Keratinocyte (primary cell): ENCODE measurements at regions not wholly inside any gene's neighbourhood (a gene's known extent, or its start where the extent isn't known, plus 50 kb on each side); places are given as distances from the start of the nearest gene placed in this dataset.

Experiments
- DNase-seq: peaks from one replicate; pipeline ENCODE4 v3.0.0-alpha.2; 2011; ENCODE audit warnings: low read depth, missing footprints, low spot score
- FAIRE-seq: peaks from 2 replicates; lab custom pipeline; 2011; peaks lifted over from hg19 to GRCh38; lab: Jason Lieb, UNC
- H2AFZ ChIP-seq: 2 replicates; pipeline ENCODE4 v1.6.0; 2012; ENCODE audit warnings: low read length, control low read depth, inconsistent platforms; ENCODE audit not compliant: control insufficient read depth
- H3K27ac ChIP-seq: 2 replicates; pipeline ENCODE4 v1.5.1; 2011; ENCODE audit warnings: low read length; ENCODE audit not compliant: control insufficient read depth, insufficient read depth
- H3K27me3 ChIP-seq: 3 replicates; pipeline ENCODE4 v1.6.0; 2011; ENCODE audit warnings: low read length; ENCODE audit not compliant: control insufficient read depth, insufficient read depth; ENCODE audit errors: extremely low read depth
- H3K36me3 ChIP-seq, 2 experiments: 2 replicates in 1 of 2; 3 replicates in 1 of 2; pipeline ENCODE4 v1.5.1; 2011; ENCODE audit warnings: low read length in 2 of 2, mild to moderate bottlenecking in 1 of 2; ENCODE audit not compliant: control insufficient read depth in 2 of 2, insufficient read depth in 2 of 2; ENCODE audit errors: extremely low read depth in 1 of 2
- H3K4me1 ChIP-seq: 3 replicates; pipeline ENCODE4 v1.5.1; 2011; ENCODE audit warnings: low read length; ENCODE audit not compliant: control insufficient read depth, insufficient read depth; ENCODE audit errors: extremely low read depth
- H3K4me2 ChIP-seq: 3 replicates; pipeline ENCODE4 v1.6.0; 2011; ENCODE audit warnings: low read depth, low read length; ENCODE audit not compliant: control insufficient read depth, insufficient read depth; ENCODE audit errors: extremely low read depth
- H3K4me3 ChIP-seq, 3 experiments: fragments of 200-600 bp in 1 of 3; sonication (generic) in 1 of 3; 2 replicates in 2 of 3; 3 replicates in 1 of 3; pipeline ENCODE4 v1.5.1; 2011 to 2016; ENCODE audit warnings: low read length in 3 of 3, mild to moderate bottlenecking in 3 of 3, control low read depth in 2 of 3, inconsistent platforms in 1 of 3, low read depth in 1 of 3, mixed read lengths in 1 of 3, mixed run types in 1 of 3, moderate library complexity in 1 of 3; ENCODE audit not compliant: control insufficient read depth in 2 of 3, insufficient read depth in 2 of 3; ENCODE audit errors: extremely low read depth in 1 of 3
- H3K79me2 ChIP-seq: 2 replicates; pipeline ENCODE4 v1.6.0; 2012; ENCODE audit warnings: low read length; ENCODE audit not compliant: control insufficient read depth, insufficient read depth
- H3K9ac ChIP-seq: 3 replicates; pipeline ENCODE4 v1.6.0; 2011; ENCODE audit warnings: low read length; ENCODE audit not compliant: control insufficient read depth, insufficient read depth; ENCODE audit errors: extremely low read depth
- H3K9me1 ChIP-seq: 3 replicates; pipeline ENCODE4 v1.6.0; 2011; ENCODE audit warnings: low read length; ENCODE audit not compliant: control insufficient read depth, insufficient read depth; ENCODE audit errors: extremely low read depth
- H3K9me3 ChIP-seq: 2 replicates; pipeline ENCODE4 v1.5.1; 2012; ENCODE audit warnings: low read depth, low read length; ENCODE audit not compliant: control insufficient read depth
- H4K20me1 ChIP-seq: 3 replicates; pipeline ENCODE4 v1.6.0; 2011; ENCODE audit warnings: low read length; ENCODE audit not compliant: control insufficient read depth, insufficient read depth; ENCODE audit errors: extremely low read depth
- CTCF ChIP-seq, 3 experiments: IDR thresholded peaks in 1 of 3; conservative IDR thresholded peaks in 1 of 3; optimal IDR thresholded peaks in 1 of 3; 2 replicates in 2 of 3; 3 replicates in 1 of 3; pipeline versions ENCODE3 to v1.5.1; 2011; ENCODE audit warnings: low read length in 3 of 3, mild to moderate bottlenecking in 3 of 3, moderate library complexity in 2 of 3, control low read depth in 1 of 3, inconsistent platforms in 1 of 3; ENCODE audit not compliant: insufficient read depth in 2 of 3; ENCODE audit errors: extremely low read depth in 1 of 3
- EZH2 ChIP-seq: IDR thresholded peaks from one replicate; pipeline ENCODE4 v1.6.1; 2012; ENCODE audit warnings: inconsistent platforms, mild to moderate bottlenecking, low read length, moderate library complexity
- dilution Hi-C: fragments of 300-500 bp; cut with MboI; formaldehyde crosslinking; loops from one replicate; pipeline ENCODE4 v1.7.0; 2020; ENCODE audit warnings: low sequenced_read_pairs; ENCODE audit not compliant: extremely low pct_ligation_motif_present

- Histone ChIP-seq H3K9me3 (no peaks in the 10 kb centered on the region), H3K27ac (no peak overlapping the region), H3K4me2 (no peak overlapping the region), H3K9me1 (no peaks in the 10 kb centered on the region), H3K79me2 (no peaks in the 10 kb centered on the region), H3K9ac (no peak overlapping the region), H3K4me3 (no peak overlapping the region), H3K4me1 (no peaks in the 10 kb centered on the region), H3K36me3 (no peaks in the 10 kb centered on the region), H3K27me3 (no peaks in the 10 kb centered on the region), H4K20me1 (no peaks in the 10 kb centered on the region), H2AFZ (no peak overlapping the region)
- DNase-seq: no peak
- TF ChIP-seq EZH2 (no peak), CTCF (optimal IDR thresholded peaks at IDR 0.05 in 1 of 3, IDR thresholded peaks at IDR 0.05 in 1 of 3, conservative IDR thresholded peaks at IDR 0.05 in 1 of 3; ENCODE audit: extremely low read depth in 1 of 3, insufficient read depth in 2 of 3, low read length in 3 of 3) (no peak)
- no peak for FAIRE-seq
- dilution Hi-C loops: no loop called here
Observed at GRCh38 chr4:95660719-95661118, 111.9 kb upstream of the UNC5C start.

- H3K4me2 ChIP-seq: no peak overlapping the region
- DNase-seq (no peak), FAIRE-seq (no peak)
- no peak overlapping the region for H3K9ac ChIP-seq
- dilution Hi-C loops: no loop called here
- H4K20me1 ChIP-seq: no peaks in the 10 kb centered on the region
- H3K4me3 ChIP-seq: no peak overlapping the region
- H3K4me1 ChIP-seq: no peaks in the 10 kb centered on the region
- no peak overlapping the region for H3K27ac ChIP-seq
- TF ChIP-seq CTCF (optimal IDR thresholded peaks at IDR 0.05 in 1 of 3, IDR thresholded peaks at IDR 0.05 in 1 of 3, conservative IDR thresholded peaks at IDR 0.05 in 1 of 3; ENCODE audit: extremely low read depth in 1 of 3, insufficient read depth in 2 of 3, low read length in 3 of 3) (no peak), EZH2 (no peak)
- H3K9me3 ChIP-seq: no peaks in the 10 kb centered on the region
- no peaks in the 10 kb centered on the region for H3K79me2 ChIP-seq
- H3K36me3 ChIP-seq: no peaks in the 10 kb centered on the region
- H2AFZ ChIP-seq: no peak overlapping the region
- no peaks in the 10 kb centered on the region for H3K9me1 ChIP-seq
- H3K27me3 ChIP-seq: no peaks in the 10 kb centered on the region
Observed at GRCh38 chr4:95651891-95652290, 103.1 kb upstream of the UNC5C start.
